HG03108 (cell line): ENCODE measurements at regions not wholly inside any gene's neighbourhood (a gene's known extent, or its start where the extent isn't known, plus 50 kb on each side); places are given as distances from the start of the nearest gene placed in this dataset.

Experiments used
- ATAC-seq: cut with Tn5 transposase; IDR thresholded peaks from one replicate; pipeline ENCODE4 v1.9.1; 2021; ENCODE audit warnings: moderate library complexity; ENCODE audit not compliant: unreplicated experiment

DNA sequence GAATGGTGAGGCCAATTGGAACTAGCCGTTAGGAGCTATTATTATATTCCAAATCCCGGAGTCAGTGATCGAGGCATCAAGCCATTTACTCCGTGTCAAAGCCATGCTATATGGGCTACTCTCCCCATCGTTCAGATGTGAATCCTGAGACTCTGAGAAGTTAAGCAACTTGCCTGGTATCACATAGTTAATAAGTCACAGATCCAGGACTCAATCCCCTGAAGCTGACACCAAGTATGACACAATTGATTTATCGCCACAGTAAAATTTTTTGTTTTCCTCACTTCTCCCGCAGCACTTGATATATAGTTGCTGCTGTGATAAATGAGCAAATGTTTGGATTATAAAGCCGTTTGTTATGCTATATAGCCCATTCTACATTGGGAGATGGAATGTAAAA is 50.8 kb upstream of the TSHZ2 start:
- no peak for ATAC-seq

DNA sequence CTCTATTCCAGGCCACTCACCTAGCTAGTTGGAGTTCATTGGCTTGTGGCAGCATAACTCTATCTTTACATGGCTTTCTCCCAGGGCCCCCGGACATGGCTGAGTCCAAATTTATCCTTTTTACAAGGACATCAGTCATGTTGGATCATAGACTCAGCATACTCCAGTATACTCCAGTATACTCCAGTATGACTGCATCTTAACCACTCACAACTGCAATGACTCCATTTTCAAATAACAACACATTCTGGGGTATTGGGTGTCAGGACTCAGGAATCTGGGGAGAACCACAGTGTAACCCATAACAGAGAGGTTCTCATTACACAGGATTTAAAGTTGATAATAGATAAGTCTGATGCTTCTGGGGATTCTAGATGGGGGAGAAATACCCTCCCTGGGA is 53.8 kb upstream of the TSHZ2 start:
- no peak for ATAC-seq

DNA sequence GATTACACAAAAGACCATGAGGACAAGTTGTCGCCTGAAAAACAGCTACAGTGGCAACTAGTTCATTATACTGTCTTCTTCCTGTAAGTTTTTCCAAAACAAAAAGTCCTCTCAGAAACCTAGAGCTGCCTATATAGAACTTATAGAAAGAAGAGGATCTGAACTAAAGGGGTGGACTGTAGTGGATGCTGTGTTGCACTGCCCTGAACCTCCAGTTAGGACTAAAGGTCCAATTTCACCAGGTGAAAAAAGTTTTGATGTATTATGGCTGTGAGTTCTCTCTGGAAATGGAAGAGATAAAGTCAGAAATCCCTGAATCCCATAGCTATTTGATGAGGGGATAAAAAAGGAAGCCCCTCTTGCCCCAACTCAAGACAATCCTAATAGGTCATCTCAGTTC is 56.6 kb upstream of the TSHZ2 start:
- ATAC-seq: no peak

DNA sequence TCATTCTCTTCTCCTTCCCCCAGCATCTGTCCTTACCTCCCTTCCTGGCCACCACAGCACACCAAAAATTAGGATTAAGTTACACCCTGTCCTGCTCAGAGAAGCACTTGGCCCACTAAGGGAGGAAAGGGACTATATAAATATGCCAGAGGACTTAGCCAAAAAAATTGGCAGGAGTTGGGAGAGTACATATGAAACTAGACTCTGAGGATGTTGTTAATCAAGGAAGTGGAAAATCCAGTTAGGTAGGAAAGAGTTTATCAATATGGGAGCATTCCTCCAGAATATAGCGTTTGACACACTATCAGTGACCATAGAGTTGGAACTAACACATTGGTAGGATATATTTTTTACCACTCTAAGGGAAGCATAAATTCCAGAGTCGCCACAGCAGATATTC is 57.3 kb upstream of the TSHZ2 start:
- ATAC-seq: no peak

DNA sequence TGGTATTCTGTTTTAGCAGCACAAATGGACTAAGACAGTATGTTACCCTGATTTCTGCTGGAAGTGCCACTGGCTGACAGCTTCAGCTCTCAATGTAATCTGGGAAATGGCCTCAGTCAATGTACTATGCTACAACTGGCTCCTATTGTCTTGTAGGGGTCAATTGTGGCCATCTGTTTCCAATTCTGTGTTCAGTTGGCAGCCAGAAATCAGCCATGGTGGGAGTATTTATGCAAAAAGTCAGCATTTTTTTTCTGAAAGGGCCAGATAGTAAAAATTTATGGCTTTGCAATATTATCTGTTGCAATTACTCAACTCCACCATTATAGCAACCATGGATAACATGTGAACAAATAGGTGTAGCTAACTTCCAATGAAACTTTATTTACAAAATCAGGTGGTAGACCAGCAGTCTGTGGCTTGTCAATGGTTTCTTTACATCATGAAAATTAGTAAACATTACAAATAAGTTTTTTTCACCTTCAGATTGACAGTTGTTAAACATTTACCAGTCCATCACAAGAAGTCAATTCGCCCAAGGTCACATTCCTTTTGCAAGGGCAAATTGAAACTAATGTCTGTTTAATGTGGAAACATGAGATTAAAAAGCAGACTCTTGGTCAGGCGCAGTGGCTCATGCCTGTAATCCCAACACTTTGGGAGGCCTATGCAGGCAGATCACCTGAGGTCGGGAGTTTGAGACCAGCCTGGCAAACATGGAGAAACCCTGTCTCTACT is 58.3 kb upstream of the TSHZ2 start:
- no peak for ATAC-seq

DNA sequence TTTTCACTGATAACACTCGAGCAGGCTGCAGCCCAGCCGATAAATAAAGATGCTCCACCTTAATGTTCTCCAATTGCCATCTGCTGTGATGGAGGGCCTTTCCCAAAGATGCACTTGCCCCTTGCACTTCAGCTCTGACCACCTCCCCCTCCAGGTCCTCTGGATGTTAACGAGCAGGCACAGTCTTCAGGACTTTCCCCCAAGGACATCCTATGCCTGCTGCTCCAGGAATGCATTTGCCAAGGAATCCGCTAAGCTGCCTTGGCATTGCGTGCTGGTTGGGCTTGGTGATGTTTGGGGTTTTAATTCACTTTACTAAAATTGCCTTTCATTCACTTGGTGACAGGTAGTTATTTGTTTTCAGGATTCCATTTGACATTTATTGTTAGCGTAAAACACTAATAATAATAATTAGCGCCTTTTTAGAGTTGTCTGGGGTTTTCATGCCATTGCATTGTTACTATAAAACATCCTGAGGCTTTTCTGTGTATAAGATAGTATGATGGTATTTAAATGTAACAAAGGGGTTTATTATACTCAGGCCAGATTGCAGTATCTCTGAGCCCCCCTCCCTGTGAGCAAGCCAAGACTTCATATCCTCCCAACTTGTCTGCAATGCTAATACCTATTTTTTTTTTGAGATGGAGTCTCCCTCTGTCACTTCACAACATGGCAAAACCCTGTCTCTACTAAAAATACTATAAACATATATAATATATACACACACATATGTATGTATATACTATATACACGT is 66.7 kb upstream of the TSHZ2 start:
- ATAC-seq: no peak

DNA sequence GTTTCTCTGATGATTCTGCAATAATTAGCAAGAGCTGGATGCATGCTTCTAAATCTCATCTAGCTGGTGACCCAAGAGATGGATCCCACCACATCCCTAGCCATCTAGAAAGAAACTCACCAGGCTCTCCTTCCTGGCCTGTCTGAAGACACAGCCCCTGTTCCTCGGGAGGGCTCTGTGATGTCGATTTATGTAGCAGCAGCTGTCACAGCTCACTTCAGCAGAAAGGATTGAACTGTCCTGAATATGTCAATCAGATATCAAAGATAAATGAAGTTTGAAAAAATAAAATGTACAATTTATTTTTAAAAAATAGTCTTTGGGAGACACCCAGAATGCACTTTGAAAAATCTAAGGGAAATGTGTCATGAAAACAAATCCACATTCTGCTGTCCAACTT is 67.3 kb upstream of the TSHZ2 start:
- no peak for ATAC-seq

DNA sequence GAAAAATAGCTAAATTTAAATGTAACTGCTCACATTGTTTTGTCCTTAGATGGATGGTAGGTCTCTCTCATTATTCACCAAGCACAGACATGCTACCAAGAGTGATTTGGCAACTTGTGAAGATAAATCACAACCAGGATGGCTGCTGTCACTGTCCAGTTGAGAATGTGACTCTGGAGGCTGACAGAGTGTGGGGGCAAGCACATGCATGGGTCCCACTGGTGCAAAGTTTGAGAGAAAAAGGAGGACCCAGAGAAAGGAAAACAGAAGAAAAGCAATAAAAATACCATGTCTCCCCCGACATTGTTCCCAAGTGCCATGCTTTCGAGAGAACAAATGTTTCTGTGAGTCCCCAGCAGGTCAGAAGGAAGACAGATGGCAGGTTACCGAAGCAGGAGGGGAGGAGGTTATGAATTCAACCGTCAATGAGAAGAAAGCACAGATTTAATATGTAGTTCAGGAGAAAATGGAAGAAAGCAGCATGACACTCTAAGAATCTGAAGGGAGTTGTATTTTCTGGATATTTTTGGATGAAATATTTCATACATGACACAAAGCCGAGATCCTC is 73.0 kb upstream of the TSHZ2 start:
- ATAC-seq: no peak

DNA sequence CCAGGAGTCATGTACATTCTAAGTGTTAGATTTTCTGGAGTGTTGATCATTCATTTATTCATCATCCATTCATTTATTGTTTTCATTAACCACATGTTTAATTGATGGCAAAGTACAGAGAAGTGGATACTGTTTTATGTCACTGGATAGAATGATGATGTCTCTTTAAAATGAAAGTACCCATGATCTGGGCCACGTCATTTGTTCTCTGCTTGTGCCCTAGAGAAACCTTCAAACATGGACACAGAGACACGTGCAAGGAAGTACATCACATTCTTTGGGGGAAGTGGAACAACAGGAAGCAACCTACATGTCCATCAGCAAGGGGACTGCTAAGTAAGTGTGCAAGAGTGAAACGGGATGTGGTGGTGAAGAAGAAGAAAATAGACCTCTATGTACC is 75.8 kb upstream of the TSHZ2 start:
- no peak for ATAC-seq

DNA sequence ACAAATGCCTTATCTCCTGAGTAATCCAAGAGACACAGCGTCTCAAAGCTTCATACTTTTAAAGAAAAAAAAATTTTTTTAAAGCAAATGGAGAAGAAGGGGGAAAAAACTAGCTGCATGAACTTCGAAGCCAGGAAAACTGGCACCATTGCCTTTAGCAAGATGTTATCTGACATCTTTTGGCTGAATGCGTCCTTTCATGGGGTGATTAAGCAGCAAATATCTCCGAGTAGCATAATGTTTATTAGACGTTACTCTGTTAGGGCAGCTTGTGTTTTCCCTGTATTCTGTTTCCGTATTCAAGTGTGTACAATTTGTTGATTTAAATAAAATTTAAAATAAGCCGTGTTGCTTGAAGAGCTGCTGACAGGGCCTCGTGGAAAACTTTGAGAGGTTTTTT is 76.5 kb upstream of the TSHZ2 start:
- no peak for ATAC-seq

DNA sequence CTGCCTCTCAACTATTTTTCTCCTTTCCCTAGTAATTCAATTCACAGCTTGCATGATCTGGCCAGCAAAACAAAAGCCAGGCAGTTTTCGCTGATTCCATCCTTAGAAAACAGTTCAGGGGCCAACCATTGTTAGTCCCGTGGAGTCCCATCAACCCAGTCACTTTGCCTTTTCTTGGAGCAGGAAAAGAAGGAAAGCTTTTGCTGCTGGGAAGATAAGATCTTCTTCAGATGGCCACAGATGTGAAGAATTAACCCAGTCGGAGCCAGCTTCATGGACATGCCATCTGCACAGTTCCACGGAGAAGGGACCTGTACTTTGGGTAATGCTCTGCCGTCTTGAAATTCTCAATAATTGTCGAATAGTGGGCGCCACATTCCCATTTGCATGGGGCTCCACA is 76.9 kb upstream of the TSHZ2 start:
- no peak for ATAC-seq

DNA sequence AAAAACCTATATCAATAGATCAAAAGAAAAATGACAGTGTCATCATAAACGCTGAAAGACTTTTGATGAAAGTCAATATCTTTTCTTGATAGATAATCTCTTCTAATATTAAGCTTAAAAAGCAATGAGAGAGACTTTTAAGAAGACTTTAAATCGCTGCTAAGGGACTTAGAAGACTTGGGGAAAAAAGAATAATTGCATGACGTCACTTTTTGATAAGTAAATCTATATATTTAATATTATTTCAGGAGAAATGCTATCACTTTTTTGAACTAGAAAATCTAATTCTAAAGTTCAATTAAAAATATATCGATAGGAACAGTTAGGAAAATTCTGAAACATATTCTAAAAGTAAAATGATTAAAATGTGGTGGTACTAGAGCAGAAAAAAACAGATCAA is 78.7 kb upstream of the TSHZ2 start:
- ATAC-seq: no peak

DNA sequence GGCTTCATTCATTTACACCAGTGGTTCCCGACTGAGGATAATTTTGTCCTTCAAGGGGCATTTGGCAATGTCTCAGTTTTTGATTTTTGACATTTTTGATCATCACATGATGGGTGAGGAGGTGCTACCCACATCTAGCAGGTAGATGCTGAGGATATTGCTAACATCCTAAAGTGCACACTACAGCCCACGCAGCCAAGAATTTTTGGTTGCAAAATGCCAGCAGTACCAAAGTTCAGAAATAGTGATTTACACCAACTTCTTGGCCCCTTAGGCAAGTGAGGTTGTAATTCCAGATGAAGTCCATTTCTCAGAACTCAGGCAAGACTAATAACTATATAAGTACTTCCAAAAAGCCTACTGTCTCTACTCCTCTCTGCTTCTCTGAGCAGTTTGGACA is 80.1 kb upstream of the TSHZ2 start:
- no peak for ATAC-seq

DNA sequence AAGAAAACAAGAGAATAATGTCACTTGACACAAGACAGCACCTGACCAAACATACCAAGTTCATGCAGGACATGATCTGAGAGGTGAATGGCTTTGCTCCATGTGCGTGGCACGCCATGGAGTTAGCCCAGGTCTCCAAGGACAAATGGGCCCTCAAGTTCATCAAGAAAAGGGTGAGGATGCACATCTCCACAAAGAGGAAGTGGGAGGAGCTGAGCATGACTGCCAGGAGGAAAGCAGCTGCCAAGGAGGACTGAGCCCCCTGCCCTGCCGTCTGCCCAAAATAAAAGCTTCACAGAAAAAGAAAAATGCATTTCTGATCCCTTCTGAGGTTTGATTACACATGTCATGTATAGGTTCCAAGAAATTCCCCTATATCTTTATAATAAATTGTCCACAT is 82.0 kb upstream of the TSHZ2 start:
- ATAC-seq: no peak

DNA sequence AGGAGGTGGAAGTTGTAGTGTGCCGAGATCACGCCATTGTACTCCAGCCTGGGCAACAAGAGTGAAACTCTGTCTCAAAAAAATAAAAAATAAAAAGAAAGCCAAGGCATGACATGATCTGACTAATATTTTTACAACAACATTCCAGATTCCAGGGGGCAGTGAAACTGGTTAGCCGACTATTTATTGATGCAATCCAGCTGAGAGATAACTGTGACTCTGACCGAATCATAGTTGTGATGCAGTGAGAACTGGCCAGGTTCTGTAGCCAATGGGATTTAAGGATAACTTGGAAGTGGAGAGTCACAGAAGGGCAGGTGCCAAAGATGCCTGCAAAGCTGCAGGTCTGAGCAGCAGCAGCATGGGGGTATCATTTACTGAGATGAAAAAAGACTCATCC is 82.9 kb upstream of the TSHZ2 start:
- no peak for ATAC-seq

DNA sequence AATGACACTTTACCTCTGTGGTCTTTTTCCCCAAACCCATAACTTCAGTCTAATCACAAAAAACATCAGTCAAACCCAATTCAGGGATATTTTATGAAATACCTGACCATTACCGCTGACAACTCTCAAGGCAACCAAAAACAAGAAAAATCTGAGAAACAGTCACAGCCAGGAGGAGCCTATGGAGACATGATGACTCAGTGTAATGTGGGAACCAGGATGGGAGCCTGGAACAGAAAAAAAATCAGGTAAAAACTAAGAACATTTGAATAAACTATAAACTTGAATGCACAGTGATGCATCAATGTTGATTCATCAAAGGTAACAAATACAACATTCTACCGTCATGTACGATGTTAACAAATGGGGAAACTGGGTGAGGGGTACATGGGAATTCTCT is 84.1 kb upstream of the TSHZ2 start:
- ATAC-seq: no peak

DNA sequence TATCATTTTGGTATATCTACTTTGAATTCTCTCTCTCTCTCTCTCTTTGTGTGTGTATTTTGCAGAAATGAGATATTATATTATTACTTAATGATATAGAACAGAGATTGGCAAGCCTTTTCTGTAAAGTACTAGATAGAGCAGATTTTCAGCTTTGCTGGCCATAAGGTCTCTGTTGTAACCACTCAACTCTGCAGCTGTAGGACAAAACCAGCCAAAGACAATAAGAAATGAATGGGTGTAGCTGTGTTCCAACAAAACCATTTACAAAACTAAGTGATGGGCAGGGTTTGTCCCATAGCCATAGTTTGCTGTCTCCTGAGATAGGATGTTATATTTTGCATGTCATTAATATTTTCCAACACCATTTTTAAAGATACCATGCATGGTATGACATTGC is 91.2 kb upstream of the TSHZ2 start:
- ATAC-seq: no peak

DNA sequence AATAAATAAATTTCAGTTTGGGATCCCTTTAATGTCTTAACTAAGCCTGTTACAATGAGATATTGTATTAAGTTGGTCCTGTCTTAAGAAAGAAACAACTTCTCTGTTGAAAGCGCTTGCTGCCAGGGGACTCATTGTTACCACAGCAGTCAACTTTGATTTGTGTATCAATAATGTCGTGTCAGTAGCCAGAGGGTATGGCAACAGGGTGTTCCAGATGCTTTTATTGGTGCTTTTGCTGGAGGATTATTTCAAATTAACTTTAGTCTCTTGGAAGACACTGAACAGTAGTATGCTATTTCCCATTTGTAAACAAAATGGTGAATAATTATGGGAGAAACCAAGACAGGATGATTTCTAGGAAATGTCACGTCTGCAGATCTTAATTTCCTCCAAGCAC is 91.9 kb upstream of the TSHZ2 start:
- ATAC-seq: no peak

DNA sequence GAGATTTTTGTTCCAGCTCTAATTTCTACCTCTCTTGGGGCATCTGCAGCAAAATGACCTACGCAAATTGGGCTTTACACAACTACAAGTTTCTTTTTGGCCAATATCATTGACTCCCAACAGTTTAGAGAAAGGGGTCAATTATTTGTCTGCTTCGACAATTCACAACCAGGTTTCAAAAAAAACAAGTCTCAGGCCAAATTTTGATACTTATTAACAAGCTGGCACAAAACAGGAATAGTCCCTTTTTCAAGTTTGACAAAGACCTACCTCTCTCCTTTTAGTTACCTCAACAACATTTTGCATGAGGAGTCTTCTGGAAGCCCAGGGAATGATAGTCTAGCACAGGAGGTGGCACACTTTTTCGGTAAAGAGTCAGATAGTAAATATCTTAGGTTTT is 97.9 kb upstream of the TSHZ2 start:
- no peak for ATAC-seq

DNA sequence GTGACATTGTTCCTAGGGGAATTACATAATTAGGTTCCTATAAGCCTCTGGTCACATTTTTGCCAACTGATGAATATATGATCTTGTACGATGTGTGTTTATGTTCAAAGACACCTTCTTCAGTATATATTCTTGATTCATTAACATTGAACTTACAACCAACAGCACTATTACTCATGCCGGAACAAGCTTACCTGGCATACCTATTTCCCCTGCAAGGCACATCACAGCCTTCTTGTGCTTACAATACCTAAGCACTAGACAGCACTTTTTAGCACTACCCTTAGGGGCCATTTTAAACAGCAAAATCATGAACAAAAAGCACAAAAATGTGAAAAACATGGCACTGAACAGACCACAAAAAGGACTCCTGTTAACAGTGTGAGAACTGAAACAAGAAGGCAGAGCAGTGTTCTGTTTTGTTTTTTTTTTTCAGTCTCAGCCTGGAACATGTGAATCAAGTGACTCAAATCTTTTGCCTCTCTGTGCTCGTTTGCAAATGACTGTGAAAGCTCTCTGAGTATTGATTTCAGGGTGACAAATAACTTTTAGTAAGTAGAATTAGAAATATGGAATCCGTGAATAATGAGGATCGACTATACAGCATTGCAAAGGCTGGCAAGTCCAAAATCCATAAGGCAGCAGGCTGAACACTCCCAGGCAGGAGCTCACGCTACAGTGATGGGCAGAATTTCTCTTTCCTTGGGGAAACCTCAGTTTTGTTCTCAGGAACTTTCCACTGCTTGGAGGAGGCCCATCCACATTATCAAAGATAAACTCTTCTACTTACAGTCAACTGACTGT is 102.3 kb upstream of the TSHZ2 start:
- no peak for ATAC-seq

DNA sequence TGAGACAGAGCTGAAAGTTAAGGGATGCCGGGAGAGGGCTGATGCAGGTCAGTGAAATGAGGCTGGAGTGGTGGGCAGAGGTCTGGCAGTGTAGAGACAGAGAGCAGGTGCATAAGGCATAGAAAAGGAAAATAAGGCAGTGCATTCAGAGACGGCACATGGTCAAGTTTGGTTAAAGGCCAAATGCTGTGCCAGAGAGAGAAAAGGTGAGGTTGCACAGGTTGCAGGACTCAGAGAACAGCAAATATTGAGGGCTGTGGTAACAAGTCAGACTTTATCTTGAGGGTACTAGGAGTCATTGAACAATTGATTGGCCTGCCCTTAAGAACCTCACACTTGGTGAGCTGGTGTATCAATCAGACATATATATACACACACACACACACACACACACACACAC is 102.9 kb upstream of the TSHZ2 start:
- ATAC-seq: no peak

DNA sequence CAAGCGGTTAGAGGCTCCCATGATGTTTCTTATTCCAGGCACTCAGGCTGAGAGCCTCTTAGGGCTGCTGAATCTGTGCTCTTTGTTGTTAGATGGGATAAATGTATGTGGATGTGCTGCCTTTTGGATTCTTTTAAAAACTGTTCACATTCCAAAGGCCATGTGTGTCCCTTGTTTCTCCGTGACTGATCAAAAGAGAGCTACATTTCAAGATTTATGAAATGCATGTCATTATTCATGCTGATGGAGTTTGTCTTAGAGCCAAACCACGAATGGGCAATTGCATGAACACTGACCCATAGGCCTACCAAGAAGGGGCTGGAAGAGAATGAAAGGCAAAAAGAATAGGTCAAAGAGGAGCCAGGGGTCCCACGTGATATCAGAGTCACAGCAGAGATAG is 104.9 kb upstream of the TSHZ2 start:
- ATAC-seq: no peak
